HCT116 (cell line): ENCODE measurements at regions not wholly inside any gene's neighbourhood (a gene's known extent, or its start where the extent isn't known, plus 50 kb on each side); places are given as distances from the start of the nearest gene placed in this dataset.
"Not testable (repeated sequence)": the region's sequence is repeated elsewhere in the genome, so short reads cannot be mapped to it uniquely, and the experiment has no call there.

Source experiments
- CBX3 ChIP-seq: IDR thresholded peaks from 2 replicates; pipeline ENCODE4 v1.6.1; 2012; ENCODE audit warnings: low read depth
- CEBPB ChIP-seq: IDR thresholded peaks from 2 replicates; pipeline ENCODE4 v1.6.1; 2012; ENCODE audit warnings: low read depth
- CTCF ChIP-seq, 3 experiments: fragments of 200-600 bp in 1 of 3; sonication (generic) in 1 of 3; IDR thresholded peaks in 2 of 3; conservative IDR thresholded peaks in 1 of 3; 2 replicates each; pipeline ENCODE4 v1.5.1; 2012 to 2017; ENCODE audit warnings: low read depth in 2 of 3, low read length in 2 of 3, antibody characterized with exemption in 1 of 3, borderline replicate concordance in 1 of 3, control low read depth in 1 of 3, mild to moderate bottlenecking in 1 of 3, mixed read lengths in 1 of 3, mixed run types in 1 of 3, moderate library complexity in 1 of 3; ENCODE audit not compliant: insufficient read depth in 1 of 3
- EGR1 ChIP-seq: IDR thresholded peaks from 2 replicates; pipeline ENCODE4 v1.6.1; 2012; ENCODE audit warnings: low read depth
- EZH2 ChIP-seq: fragments of 200-600 bp; sonication (generic); IDR thresholded peaks from 2 replicates; pipeline ENCODE4 v1.6.1; 2017; ENCODE audit warnings: antibody characterized with exemption, mixed run types
- FOSL1 ChIP-seq: IDR thresholded peaks from 2 replicates; pipeline ENCODE4 v1.6.1; 2012; ENCODE audit warnings: low read depth
- POLR2A ChIP-seq: IDR thresholded peaks from 2 replicates; pipeline ENCODE4 v1.7.0; 2011; ENCODE audit warnings: borderline replicate concordance; ENCODE audit not compliant: insufficient read depth, insufficient read length; ENCODE audit errors: extremely low read depth
- POLR2AphosphoS5 ChIP-seq: IDR thresholded peaks from 2 replicates; pipeline ENCODE4 v1.6.1; 2011; ENCODE audit warnings: mild to moderate bottlenecking, low read depth, low read length, moderate library complexity
- RAD21 ChIP-seq: IDR thresholded peaks from 2 replicates; pipeline ENCODE4 v1.6.1; 2012; ENCODE audit warnings: low read depth, mild to moderate bottlenecking
- REST ChIP-seq: IDR thresholded peaks from 2 replicates; pipeline ENCODE4 v1.6.1; 2012; ENCODE audit warnings: low read depth
- SIN3A ChIP-seq: IDR thresholded peaks from 2 replicates; pipeline ENCODE4 v1.6.1; 2012; ENCODE audit warnings: low read depth
- YY1 ChIP-seq: IDR thresholded peaks from 2 replicates; pipeline ENCODE4 v1.6.1; 2011; ENCODE audit warnings: low read length, low read depth, moderate library complexity, mild to moderate bottlenecking; ENCODE audit not compliant: insufficient replicate concordance; ENCODE audit errors: extremely low read depth
- ZNF274 ChIP-seq: fragments of 200-500 bp; sonication (Bioruptor generic); IDR thresholded peaks from 2 replicates; pipeline ENCODE4 v1.6.1; 2014; ENCODE audit warnings: mild to moderate bottlenecking, low read depth, low read length, inconsistent platforms

- not testable (repeated sequence) for TF ChIP-seq CTCF (IDR thresholded peaks at IDR 0.05 in 2 of 3, conservative IDR thresholded peaks at IDR 0.05 in 1 of 3; ENCODE audit: borderline replicate concordance in 1 of 3, insufficient read depth in 1 of 3, low read depth in 2 of 3, low read length in 2 of 3); EZH2; POLR2A; ZNF274; REST; CBX3; POLR2AphosphoS5; FOSL1; SIN3A; YY1; CEBPB; RAD21; EGR1
Observed at GRCh38 chr21:10424097-10424886, 97.1 kb upstream of the TPTE start.
